ENCODE measurements at regions not wholly inside any gene's neighbourhood (a gene's known extent, or its start where the extent isn't known, plus 50 kb on each side); places are given as distances from the start of the nearest gene placed in this dataset.

DNA sequence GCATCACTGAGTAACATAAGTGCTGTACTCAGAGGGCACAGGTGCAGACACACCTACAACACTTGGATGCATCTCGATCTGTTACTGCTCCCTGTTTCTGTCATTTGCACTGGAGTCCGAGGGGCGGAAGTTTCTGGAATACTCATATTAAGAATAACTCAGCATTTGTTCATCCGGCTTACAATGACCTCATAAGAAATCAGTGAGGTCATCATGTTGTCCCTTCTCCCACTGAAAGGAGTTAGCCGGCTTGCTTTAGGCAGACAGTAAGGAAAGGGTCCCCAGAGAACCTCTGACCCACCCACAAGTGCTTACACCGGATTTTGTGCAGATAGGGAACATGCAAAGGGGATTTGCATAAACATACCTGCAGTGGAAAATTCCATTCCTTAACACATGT, 344.7 kb downstream of the HAPSTR1 start:
- TF ChIP-seq, protein P1, sequence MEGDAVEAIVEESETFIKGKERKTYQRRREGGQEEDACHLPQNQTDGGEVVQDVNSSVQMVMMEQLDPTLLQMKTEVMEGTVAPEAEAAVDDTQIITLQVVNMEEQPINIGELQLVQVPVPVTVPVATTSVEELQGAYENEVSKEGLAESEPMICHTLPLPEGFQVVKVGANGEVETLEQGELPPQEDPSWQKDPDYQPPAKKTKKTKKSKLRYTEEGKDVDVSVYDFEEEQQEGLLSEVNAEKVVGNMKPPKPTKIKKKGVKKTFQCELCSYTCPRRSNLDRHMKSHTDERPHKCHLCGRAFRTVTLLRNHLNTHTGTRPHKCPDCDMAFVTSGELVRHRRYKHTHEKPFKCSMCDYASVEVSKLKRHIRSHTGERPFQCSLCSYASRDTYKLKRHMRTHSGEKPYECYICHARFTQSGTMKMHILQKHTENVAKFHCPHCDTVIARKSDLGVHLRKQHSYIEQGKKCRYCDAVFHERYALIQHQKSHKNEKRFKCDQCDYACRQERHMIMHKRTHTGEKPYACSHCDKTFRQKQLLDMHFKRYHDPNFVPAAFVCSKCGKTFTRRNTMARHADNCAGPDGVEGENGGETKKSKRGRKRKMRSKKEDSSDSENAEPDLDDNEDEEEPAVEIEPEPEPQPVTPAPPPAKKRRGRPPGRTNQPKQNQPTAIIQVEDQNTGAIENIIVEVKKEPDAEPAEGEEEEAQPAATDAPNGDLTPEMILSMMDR (IDR thresholded peaks at IDR 0.05): no peak
- TF ChIP-seq EP300 (IDR thresholded peaks at IDR 0.05; ENCODE audit: low read depth): no peak
